ENCODE measurements at regions not wholly inside any gene's neighbourhood (a gene's known extent, or its start where the extent isn't known, plus 50 kb on each side); places are given as distances from the start of the nearest gene placed in this dataset.
A peak's percentile ranks its signal among the peaks of the same experiment; 100 is the strongest.

- no peak overlapping the region for H2BK5ac ChIP-seq (ENCODE audit: insufficient read length, low read length)
- no peak overlapping the region for H3K14ac ChIP-seq (ENCODE audit: insufficient read depth, low read length)
- no CpG with 5 or more reads among the region's 1 CpG for WGBS (ENCODE audit: extremely low coverage, insufficient read length, low lambda C conversion rate)
- no peak overlapping the region for H4K8ac ChIP-seq (replicated peaks; ENCODE audit: insufficient read length, low read depth, low read length)
- DNase-seq: no peak
- no peak overlapping the region for H3K27ac ChIP-seq (ENCODE audit: insufficient read length, low read depth, low read length)
- no peak overlapping the region for H2BK12ac ChIP-seq (ENCODE audit: insufficient read length, low read depth, low read length)
- no peak overlapping the region for H3K9ac ChIP-seq (ENCODE audit: extremely low read depth, insufficient read length, low read length)
- no peak overlapping the region for H2BK15ac ChIP-seq (ENCODE audit: low read depth, low read length)
- H3K23me2 ChIP-seq (ENCODE audit: insufficient read length, low read depth, low read length, poor library complexity, severe bottlenecking): no peaks in the 10 kb centered on the region
- H4K5ac ChIP-seq (ENCODE audit: insufficient read length, low read depth, low read length): no peak overlapping the region
- no peaks in the 10 kb centered on the region for H3K79me1 ChIP-seq (ENCODE audit: insufficient read depth, low read depth, low read length, poor library complexity, severe bottlenecking)
- H3K79me2 ChIP-seq (ENCODE audit: insufficient read depth, low read length): no peaks in the 10 kb centered on the region
- H3K9me3 ChIP-seq (ENCODE audit: control insufficient read depth, low read depth, low read length): no peaks in the 10 kb centered on the region
- H3K36me3 Mint-ChIP-seq (ENCODE audit: insufficient read depth in 1 of 3, low read depth in 3 of 3): no peaks in the 10 kb centered on the region
- H4K91ac ChIP-seq (ENCODE audit: insufficient read length, low read depth, low read length): no peak overlapping the region
- H3K4me1 ChIP-seq (ENCODE audit: insufficient read depth, low read length): no peaks in the 10 kb centered on the region
- H2AFZ ChIP-seq (ENCODE audit: low read length): no peak overlapping the region
- H2BK120ac ChIP-seq (ENCODE audit: low read depth, low read length, poor library complexity, severe bottlenecking): no peak overlapping the region
- no peak overlapping the region for H3K27ac Mint-ChIP-seq
- H3K9me3 Mint-ChIP-seq: no peaks in the 10 kb centered on the region
- no peak overlapping the region for H3K18ac ChIP-seq (ENCODE audit: insufficient read length, low read depth, low read length)
- H3K4ac ChIP-seq (ENCODE audit: low read depth, low read length): no peak overlapping the region
- H3K27me3 Mint-ChIP-seq (ENCODE audit: low read depth): no peaks in the 10 kb centered on the region
- TF ChIP-seq CTCF (conservative IDR thresholded peaks at IDR 0.05): peak; percentile 52; the same call in 2 of the 3 replicates
- no peaks in the 10 kb centered on the region for H4K20me1 ChIP-seq (ENCODE audit: control insufficient read depth, insufficient read depth, insufficient read length)
- H3K23ac ChIP-seq (ENCODE audit: insufficient read length, low read depth, low read length): no peak overlapping the region
- peaks cover 2 to 4% of the 10 kb centered on the region in 2 experiments; a peak in 1 of 4 replicates for H3K4me1 Mint-ChIP-seq
- H3T11ph ChIP-seq (ENCODE audit: low read length): no peak overlapping the region
- no peaks in the 10 kb centered on the region for H3K27me3 ChIP-seq (ENCODE audit: insufficient read depth, low read length)
- no peak overlapping the region for H3K4me3 Mint-ChIP-seq
- no peak overlapping the region for H3K4me2 ChIP-seq (ENCODE audit: insufficient read depth, insufficient read length, low read length)
- H2BK20ac ChIP-seq (ENCODE audit: low read depth, low read length, poor library complexity, severe bottlenecking): no peak overlapping the region
- no peak overlapping the region for H2AK5ac ChIP-seq (ENCODE audit: insufficient read length, low read length)
- no peak overlapping the region for H3K56ac ChIP-seq (ENCODE audit: insufficient read length, low read depth, low read length)
These were observed 499.2 kb upstream of the COX7C start for GRCh38 chr5:86118542-86118941.

Data from H9 (cell line).